Transverse colon (tissue), 4 donors: ENCODE measurements at regions not wholly inside any gene's neighbourhood (a gene's known extent, or its start where the extent isn't known, plus 50 kb on each side); places are given as distances from the start of the nearest gene placed in this dataset.

Experiments used
- DNase-seq: peaks from one replicate; pipeline ENCODE4 v3.0.0-alpha.2; 2019
- H3K27ac ChIP-seq, 4 donors: fragments of 200-600 bp; sonication (generic); 2 replicates each; pipeline ENCODE4 v1.5.1; 2016 to 2018; ENCODE audit warnings: inconsistent platforms in 4 of 4
- H3K27me3 ChIP-seq: fragments of 200-600 bp; sonication (generic); 2 replicates; pipeline ENCODE4 v1.5.1; 2017; ENCODE audit warnings: inconsistent platforms
- H3K36me3 ChIP-seq, 4 donors: fragments of 200-600 bp; sonication (generic); 2 replicates each; pipeline ENCODE4 v1.5.1; 2017 to 2019; ENCODE audit warnings: inconsistent platforms in 4 of 4
- H3K4me1 ChIP-seq, 4 donors: fragments of 200-600 bp; sonication (generic); 2 replicates each; pipeline ENCODE4 v1.5.1; 2017 to 2020; ENCODE audit warnings: inconsistent platforms in 4 of 4
- H3K4me3 ChIP-seq, 4 donors: fragments of 200-600 bp; sonication (generic); 1 replicate in 1 of 4; 2 replicates in 3 of 4; pipeline versions ENCODE4 v1.5.1 to v1.6.1; 2017 to 2019; ENCODE audit warnings: inconsistent platforms in 4 of 4
- H3K9me3 ChIP-seq, 2 donors: fragments of 200-600 bp; sonication (generic); 2 replicates each; pipeline ENCODE4 v1.5.1; 2017 to 2019; ENCODE audit warnings: inconsistent platforms in 2 of 2
- EP300 ChIP-seq: sonication (generic); formaldehyde crosslinking; IDR thresholded peaks from one replicate; pipeline ENCODE4 v1.6.1; 2017; ENCODE audit warnings: antibody characterized with exemption, low read depth
- POLR2A ChIP-seq: fragments of 450-650 bp; IDR thresholded peaks from one replicate; pipeline ENCODE4 v1.6.1; 2016; ENCODE audit warnings: antibody characterized with exemption, mild to moderate bottlenecking, moderate library complexity
- POLR2AphosphoS5 ChIP-seq, 3 donors: sonication (generic); formaldehyde crosslinking; IDR thresholded peaks; one replicate each; pipeline ENCODE4 v1.6.1; 2016; ENCODE audit warnings: antibody characterized with exemption in 3 of 3
- WGBS, 2 donors: methylation state at CpG; one replicate each; pipeline ENCODE4 v1.1.5; 2018; ENCODE audit warnings: low coverage in 1 of 2; 5-methylcytosine and 5-hydroxymethylcytosine counted together
- in situ Hi-C, 4 donors: fragments of 200-750 bp; cut with MboI; loops; one replicate each; pipeline versions ENCODE4 v1.15.0 to v1.15.1; 2017; ENCODE audit warnings: low sequenced_read_pairs in 3 of 4, low pct_ligation_motif_present in 1 of 4, low pct_unique_long_range_greater_than_20kb in 1 of 4
- intact Hi-C: fragments of 100-400 bp; cut with DNase I; formaldehyde crosslinking; loops from one replicate; pipeline ENCODE4 v1.15.1; 2023; ENCODE audit warnings: low total_unique reads
- TF ChIP-seq, protein P1 (sequence below), 5 experiments: fragments of 200-600 bp in 3 of 5; fragments of 450-650 bp in 2 of 5; sonication (generic) in 3 of 5; IDR thresholded peaks; 1 replicate in 2 of 5; 2 replicates in 3 of 5; pipeline ENCODE4 v1.5.1; 2016 to 2017; ENCODE audit warnings: antibody characterized with exemption in 5 of 5, inconsistent platforms in 3 of 5, mild to moderate bottlenecking in 2 of 5, moderate library complexity in 1 of 5

DNA sequence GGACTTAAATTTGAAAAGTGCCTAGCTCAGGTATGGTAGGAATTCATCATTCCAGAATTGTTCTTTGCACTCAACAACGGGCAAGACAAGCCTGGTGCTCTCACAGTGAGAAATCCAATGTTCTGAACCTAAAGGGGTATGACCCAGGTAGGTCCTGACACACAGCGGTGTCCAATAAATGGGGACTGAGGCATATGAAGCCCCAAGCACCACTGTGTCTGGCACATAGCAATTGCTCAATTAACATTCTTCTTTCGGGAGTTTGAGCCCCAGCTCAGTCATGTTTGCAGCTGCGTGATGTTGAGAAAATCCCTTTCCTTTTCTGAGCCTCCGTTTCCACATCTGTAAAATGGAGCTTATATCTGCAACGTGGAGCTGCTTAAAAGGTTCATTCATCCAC is 535.8 kb downstream of the MIAT start:
- intact Hi-C loops (no loop called here), in situ Hi-C loops (no loop called here)
- TF ChIP-seq, protein P1, sequence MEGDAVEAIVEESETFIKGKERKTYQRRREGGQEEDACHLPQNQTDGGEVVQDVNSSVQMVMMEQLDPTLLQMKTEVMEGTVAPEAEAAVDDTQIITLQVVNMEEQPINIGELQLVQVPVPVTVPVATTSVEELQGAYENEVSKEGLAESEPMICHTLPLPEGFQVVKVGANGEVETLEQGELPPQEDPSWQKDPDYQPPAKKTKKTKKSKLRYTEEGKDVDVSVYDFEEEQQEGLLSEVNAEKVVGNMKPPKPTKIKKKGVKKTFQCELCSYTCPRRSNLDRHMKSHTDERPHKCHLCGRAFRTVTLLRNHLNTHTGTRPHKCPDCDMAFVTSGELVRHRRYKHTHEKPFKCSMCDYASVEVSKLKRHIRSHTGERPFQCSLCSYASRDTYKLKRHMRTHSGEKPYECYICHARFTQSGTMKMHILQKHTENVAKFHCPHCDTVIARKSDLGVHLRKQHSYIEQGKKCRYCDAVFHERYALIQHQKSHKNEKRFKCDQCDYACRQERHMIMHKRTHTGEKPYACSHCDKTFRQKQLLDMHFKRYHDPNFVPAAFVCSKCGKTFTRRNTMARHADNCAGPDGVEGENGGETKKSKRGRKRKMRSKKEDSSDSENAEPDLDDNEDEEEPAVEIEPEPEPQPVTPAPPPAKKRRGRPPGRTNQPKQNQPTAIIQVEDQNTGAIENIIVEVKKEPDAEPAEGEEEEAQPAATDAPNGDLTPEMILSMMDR (IDR thresholded peaks at IDR 0.05) = no peak
- TF ChIP-seq EP300 (no peak), POLR2A (no peak), POLR2AphosphoS5 (IDR thresholded peaks at IDR 0.05) (no peak)
- H3K4me3 ChIP-seq = no peak overlapping the region
- no peaks in the 10 kb centered on the region for H3K9me3 ChIP-seq
- peaks cover 3% of the 10 kb centered on the region for H3K27me3 ChIP-seq
- no peak overlapping the region for H3K27ac ChIP-seq
- H3K36me3 ChIP-seq = no peaks in the 10 kb centered on the region
- no peak for DNase-seq
- no peaks in the 10 kb centered on the region for H3K4me1 ChIP-seq
- 73 to 80% methylated on average over 3 to 6 of the region's 6 CpGs for WGBS, 2 donors

DNA sequence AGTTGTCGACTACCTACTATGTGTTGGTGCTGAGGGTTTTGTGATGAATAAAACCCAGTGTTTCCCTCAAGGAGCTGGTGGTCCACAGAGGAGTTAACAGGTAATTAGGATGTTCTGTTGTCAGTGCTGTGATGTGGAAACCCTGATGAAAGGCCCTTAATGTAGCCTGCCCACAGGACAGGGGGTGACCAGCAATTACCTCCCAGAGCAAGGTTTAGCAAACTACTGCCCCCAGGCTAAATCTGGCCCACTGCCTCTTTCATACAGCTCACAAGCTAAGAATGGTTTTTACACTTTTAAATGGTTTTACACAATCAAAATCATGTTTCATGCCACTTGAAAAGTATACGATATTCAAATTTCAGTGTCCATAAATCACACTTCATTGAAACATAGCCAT is 536.2 kb downstream of the MIAT start:
- no peaks in the 10 kb centered on the region for H3K27me3 ChIP-seq
- intact Hi-C loops = no loop called here

DNA sequence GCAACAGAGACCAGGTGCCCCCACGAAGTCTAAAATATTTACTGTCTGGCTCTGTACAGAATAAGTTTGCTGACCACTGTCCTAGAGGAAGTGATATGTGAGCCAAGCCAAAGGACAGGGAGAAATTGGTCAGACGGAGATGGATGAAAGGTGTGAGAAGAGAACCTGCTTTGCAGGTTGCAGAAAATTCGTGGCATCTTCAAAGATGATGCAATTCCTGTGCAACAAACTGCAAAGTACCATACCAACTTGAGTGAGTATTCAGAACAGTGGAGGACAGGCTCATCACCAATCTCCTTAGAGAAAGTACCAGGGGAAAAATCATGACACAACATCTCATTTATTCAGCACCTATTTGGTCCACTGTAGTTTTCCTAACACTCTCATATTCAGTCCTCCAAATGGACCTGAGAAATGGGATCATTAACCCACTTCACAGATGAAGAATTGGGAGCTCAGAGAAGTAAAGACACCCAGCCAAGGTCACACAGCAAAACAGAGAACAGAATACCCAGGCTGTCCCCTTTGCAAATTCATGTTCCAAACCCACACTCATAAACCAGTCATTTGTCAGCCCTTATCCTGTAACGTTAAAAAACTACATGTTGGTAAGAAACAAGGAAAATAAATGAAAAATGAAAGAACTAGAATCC is 536.8 kb downstream of the MIAT start:
- Histone ChIP-seq H3K4me1 (no peaks in the 10 kb centered on the region), H3K4me3 (no peak overlapping the region), H3K36me3 (no peaks in the 10 kb centered on the region), H3K27ac (peak overlapping the region in 2 of 4 donors; percentile 24 to 61), H3K27me3 (no peaks in the 10 kb centered on the region), H3K9me3 (no peaks in the 10 kb centered on the region)
- TF ChIP-seq POLR2AphosphoS5 (IDR thresholded peaks at IDR 0.05) = no peak
- no peak for TF ChIP-seq EP300
- no peak for TF ChIP-seq POLR2A
- TF ChIP-seq, protein P1 (IDR thresholded peaks at IDR 0.05) = no peak
- WGBS, 2 donors = 31 to 37% methylated on average over 4 of the region's 4 CpGs
- in situ Hi-C loops (no loop called here), intact Hi-C loops (no loop called here)
- no peak for DNase-seq

More for the DNA sequence above, 536.2 kb downstream of the MIAT start:
- in situ Hi-C loops = no loop called here
- DNase-seq = no peak
- Histone ChIP-seq H3K9me3 (no peaks in the 10 kb centered on the region), H3K4me1 (no peaks in the 10 kb centered on the region), H3K36me3 (no peaks in the 10 kb centered on the region), H3K27ac (no peak overlapping the region), H3K4me3 (no peak overlapping the region)
- 75 to 85% methylated on average over 2 of the region's 2 CpGs for WGBS, 2 donors
- TF ChIP-seq, protein P1 (IDR thresholded peaks at IDR 0.05) = no peak
- TF ChIP-seq EP300 (no peak), POLR2AphosphoS5 (IDR thresholded peaks at IDR 0.05) (no peak), POLR2A (no peak)

DNA sequence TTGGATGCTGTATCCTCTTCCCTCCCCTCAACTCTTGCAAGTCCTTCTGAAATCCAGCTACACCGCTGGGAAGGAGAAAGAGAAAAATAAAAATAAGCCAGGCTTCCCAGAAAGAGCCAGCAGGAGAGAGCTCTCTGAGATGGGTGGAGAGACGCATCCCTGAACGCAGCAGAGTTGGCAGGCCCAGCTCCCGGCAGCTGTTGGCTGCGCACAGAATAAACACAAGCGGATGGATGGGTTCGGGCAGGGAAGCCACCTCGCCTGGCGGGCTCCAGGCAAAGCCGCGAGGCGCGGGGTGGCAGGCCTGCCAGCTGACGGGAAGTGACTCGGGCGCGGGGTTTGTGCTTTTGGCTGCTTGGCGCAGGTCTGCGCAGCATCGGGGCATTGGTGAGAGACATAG is 537.7 kb downstream of the MIAT start:
- H3K4me3 ChIP-seq = no peak overlapping the region
- no peaks in the 10 kb centered on the region for H3K9me3 ChIP-seq
- TF ChIP-seq, protein P1 (IDR thresholded peaks at IDR 0.05) = no peak
- TF ChIP-seq POLR2AphosphoS5 (IDR thresholded peaks at IDR 0.05) = peak in 1 of 3 donors; percentile 23
- DNase-seq = peak; percentile 24
- in situ Hi-C loops = no loop called here
- 29 to 61% methylated on average over 1 to 20 of the region's 20 CpGs for WGBS, 2 donors
- no peaks in the 10 kb centered on the region for H3K36me3 ChIP-seq
- peak overlapping the region in 3 of 4 donors; percentile 5 to 61 (median 24) for H3K27ac ChIP-seq
- intact Hi-C loops = no loop called here
- H3K4me1 ChIP-seq = no peaks in the 10 kb centered on the region
- H3K27me3 ChIP-seq = no peaks in the 10 kb centered on the region
